ENCODE measurements at regions not wholly inside any gene's neighbourhood (a gene's known extent, or its start where the extent isn't known, plus 50 kb on each side); places are given as distances from the start of the nearest gene placed in this dataset.
"Not testable (repeated sequence)": the region's sequence is repeated elsewhere in the genome, so short reads cannot be mapped to it uniquely, and the experiment has no call there.

- no peak for DNase-seq (ENCODE audit: insufficient read length, low spot score)
- no peak for FAIRE-seq
- TF ChIP-seq TAF1 (IDR thresholded peaks at IDR 0.05; ENCODE audit: low read depth, low read length) (no peak), PAX5 (IDR thresholded peaks at IDR 0.05; ENCODE audit: insufficient read depth, low read length, severe bottlenecking) (no peak), POU2F2 (IDR thresholded peaks at IDR 0.05; ENCODE audit: low read depth, low read length) (no peak), POLR2AphosphoS5 (IDR thresholded peaks at IDR 0.05; ENCODE audit: low read depth, low read length) (no peak), SPI1 (IDR thresholded peaks at IDR 0.05; ENCODE audit: low read depth, low read length) (no peak), POLR2A (IDR thresholded peaks at IDR 0.05; ENCODE audit: low read depth, low read length) (no peak)
These were observed 182.3 kb downstream of the OR4M2 start for GRCh38 chr15:22262613-22263020.

DNA sequence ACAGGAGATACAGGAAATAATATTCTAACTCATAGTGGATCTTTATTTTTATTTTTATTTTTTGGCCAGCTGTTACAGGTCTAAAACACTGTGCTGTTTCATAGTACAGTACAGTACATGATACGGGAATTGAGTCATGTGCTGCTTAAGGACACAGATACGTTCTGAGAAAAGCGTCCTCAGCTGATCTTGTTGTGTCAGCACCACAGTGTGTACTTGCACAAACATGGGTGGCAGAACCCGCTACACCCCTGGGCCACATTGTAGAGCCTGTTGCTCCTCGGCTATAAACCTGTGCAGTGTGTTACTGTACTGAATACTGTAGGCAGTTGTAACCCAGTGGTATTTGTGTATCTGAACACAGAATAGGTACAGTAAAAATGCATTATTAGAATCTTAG is 183.4 kb downstream of the OR4M2 start:
- DNase-seq (ENCODE audit: insufficient read length, low spot score) (no peak), FAIRE-seq (no peak)
- TF ChIP-seq SPI1 (IDR thresholded peaks at IDR 0.05; ENCODE audit: low read depth, low read length): no peak
- no peak for TF ChIP-seq POLR2AphosphoS5 (IDR thresholded peaks at IDR 0.05; ENCODE audit: low read depth, low read length)
- no peak for TF ChIP-seq PAX5 (IDR thresholded peaks at IDR 0.05; ENCODE audit: insufficient read depth, low read length, severe bottlenecking)

DNA sequence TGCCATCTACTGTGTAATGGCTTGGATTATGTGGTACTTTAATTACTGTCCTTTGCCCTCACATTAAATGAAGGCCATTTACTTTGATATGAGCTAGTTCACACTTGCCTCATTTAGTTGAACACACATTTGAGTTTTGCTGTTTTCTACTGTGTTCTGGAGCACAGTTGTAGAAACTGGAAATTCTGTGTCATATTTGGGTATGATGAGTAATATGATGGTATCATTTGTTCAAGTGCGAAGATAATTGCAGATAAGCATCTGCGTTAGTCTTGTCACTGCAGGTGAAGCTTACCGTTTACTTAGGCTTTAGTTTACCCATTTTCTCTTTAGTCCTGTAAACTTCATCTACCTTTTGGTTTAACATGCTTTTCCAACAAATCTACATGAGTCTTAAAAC is 183.9 kb downstream of the OR4M2 start:
- DNase-seq (ENCODE audit: insufficient read length, low spot score); FAIRE-seq: not testable (repeated sequence)

GRCh38 chr15:22265056-22265945 is 185.0 kb downstream of the OR4M2 start:
- DNase-seq (ENCODE audit: insufficient read length, low spot score) (no peak), FAIRE-seq (no peak)
- TF ChIP-seq POU2F2 (IDR thresholded peaks at IDR 0.05; ENCODE audit: low read depth, low read length) (no peak), POLR2AphosphoS5 (IDR thresholded peaks at IDR 0.05; ENCODE audit: low read depth, low read length) (no peak), POLR2A (IDR thresholded peaks at IDR 0.05; ENCODE audit: low read depth, low read length) (no peak), TAF1 (IDR thresholded peaks at IDR 0.05; ENCODE audit: low read depth, low read length) (no peak), PAX5 (IDR thresholded peaks at IDR 0.05; ENCODE audit: insufficient read depth, low read length, severe bottlenecking) (no peak), SPI1 (IDR thresholded peaks at IDR 0.05; ENCODE audit: low read depth, low read length) (no peak)

- no peak for DNase-seq (ENCODE audit: insufficient read length, low spot score)
- TF ChIP-seq POLR2A (IDR thresholded peaks at IDR 0.05; ENCODE audit: low read depth, low read length): no peak
- TF ChIP-seq TAF1 (IDR thresholded peaks at IDR 0.05; ENCODE audit: low read depth, low read length): no peak
- TF ChIP-seq PAX5 (IDR thresholded peaks at IDR 0.05; ENCODE audit: insufficient read depth, low read length, severe bottlenecking): no peak
- no peak for TF ChIP-seq POU2F2 (IDR thresholded peaks at IDR 0.05; ENCODE audit: low read depth, low read length)
- no peak for TF ChIP-seq SPI1 (IDR thresholded peaks at IDR 0.05; ENCODE audit: low read depth, low read length)
- no peak for TF ChIP-seq POLR2AphosphoS5 (IDR thresholded peaks at IDR 0.05; ENCODE audit: low read depth, low read length)
- FAIRE-seq: no peak
These were observed 185.6 kb downstream of the OR4M2 start for GRCh38 chr15:22265970-22266369.

GRCh38 chr15:22267761-22268160 is 187.4 kb downstream of the OR4M2 start:
- DNase-seq (ENCODE audit: insufficient read length, low spot score): no peak
- TF ChIP-seq TAF1 (IDR thresholded peaks at IDR 0.05; ENCODE audit: low read depth, low read length): no peak
- no peak for TF ChIP-seq SPI1 (IDR thresholded peaks at IDR 0.05; ENCODE audit: low read depth, low read length)
- FAIRE-seq: no peak

DNA sequence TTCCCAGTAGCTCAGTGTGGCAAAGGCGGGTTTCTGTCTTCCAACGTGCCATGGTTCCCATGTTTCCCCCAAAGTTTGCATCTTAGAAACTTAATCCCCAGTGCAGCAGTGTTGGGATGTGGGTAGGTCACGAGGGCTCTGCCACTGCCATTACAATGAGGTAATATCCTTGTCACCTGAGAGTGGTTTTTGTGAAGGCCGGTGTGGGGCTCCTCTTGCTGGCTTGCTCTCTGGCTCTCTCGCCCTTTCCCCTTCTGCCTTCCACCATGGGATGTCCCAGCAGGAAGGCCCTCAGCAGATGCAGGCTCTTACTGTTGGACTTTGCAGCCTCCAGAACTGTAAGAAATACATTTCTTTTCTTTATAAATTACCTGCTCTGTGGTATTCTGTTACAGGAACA is 187.9 kb downstream of the OR4M2 start:
- DNase-seq (ENCODE audit: insufficient read length, low spot score); FAIRE-seq: not testable (repeated sequence)

DNA sequence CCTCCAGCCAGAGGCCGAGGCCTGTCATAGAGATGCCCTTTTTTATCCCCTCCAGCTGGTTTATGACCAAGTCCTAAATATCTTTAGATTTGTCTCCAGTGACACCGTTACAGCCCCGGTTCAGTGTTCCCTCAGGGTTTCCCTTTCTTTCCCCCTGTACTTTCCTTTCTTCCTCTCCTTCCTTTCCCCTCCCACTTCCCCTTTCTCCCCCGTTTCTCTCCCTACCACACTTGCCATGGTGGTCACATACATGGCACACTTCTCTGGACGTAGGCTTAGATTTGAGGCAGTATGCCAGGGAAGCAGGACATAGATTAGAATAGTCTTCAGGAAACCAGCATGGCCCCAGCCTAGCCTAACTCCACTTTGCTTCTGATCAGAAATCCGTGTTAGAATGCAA is 188.3 kb downstream of the OR4M2 start:
- DNase-seq (ENCODE audit: insufficient read length, low spot score); FAIRE-seq: not testable (repeated sequence)

DNA sequence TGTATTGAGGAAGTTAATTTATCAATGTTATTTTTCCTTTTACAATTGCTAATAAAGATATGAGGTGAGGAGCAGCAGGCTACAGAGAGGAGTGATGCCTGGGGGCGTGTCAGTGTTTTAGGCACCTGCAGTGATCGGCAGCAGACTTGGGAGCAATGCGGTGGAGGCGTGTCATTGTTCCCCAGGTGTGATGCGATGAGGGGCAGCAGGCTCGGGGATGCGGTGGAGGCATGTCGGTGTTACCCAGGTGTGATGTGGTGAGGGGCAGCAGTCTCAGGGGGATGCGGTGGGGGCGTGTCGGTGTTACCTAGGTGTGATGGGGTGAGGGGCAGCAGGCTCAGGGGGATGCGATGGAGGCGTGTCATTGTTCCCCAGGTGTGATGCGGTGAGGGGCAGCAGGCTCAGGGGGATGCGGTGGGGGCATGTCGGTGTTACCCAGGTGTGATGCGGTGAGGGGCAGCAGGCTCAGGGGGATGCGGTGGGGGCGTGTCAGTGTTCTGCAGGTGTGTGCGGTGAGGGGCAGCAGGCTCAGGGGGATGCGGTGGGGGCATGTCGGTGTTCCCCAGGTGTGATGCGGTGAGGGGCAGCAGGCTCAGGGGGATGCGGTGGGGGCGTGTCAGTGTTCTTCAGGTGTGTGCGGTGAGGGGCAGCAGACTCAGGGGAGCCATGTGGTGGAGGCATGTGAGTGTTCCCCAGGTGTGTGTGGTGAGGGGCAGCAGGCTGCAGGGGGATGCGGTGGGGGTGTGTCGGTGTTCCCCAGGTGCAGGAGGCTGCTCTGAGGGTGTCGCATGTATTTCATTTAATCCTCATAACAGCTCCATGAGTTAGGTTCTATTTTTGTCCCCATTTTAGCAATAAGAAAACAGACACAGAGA is 186.2 kb upstream of the GOLGA6L22 start:
- not testable (repeated sequence) for DNase-seq (ENCODE audit: insufficient read length, low spot score); FAIRE-seq

DNA sequence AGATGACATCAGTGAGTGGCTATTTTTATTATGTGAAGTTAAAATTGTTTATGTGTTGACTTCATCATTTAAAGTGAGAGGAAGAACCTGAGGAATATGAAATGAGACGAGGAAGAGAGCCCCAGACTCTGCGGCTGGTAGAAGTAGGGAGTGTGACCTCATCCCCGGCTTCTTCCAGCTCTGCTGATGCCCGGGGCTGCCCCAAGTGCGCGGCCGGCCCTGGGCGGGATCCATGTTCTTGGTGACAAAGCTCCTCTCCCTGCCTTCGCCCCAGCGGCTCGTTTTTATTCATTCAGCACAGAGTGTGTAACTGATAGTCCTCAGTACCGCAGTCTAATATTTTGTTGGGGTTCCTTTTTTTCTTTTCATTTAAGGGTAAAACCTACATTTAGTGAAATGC is 185.5 kb upstream of the GOLGA6L22 start:
- FAIRE-seq; DNase-seq (ENCODE audit: insufficient read length, low spot score): not testable (repeated sequence)

GRCh38 chr15:22274376-22274775 is 184.3 kb upstream of the GOLGA6L22 start:
- FAIRE-seq; DNase-seq (ENCODE audit: insufficient read length, low spot score): not testable (repeated sequence)

DNA sequence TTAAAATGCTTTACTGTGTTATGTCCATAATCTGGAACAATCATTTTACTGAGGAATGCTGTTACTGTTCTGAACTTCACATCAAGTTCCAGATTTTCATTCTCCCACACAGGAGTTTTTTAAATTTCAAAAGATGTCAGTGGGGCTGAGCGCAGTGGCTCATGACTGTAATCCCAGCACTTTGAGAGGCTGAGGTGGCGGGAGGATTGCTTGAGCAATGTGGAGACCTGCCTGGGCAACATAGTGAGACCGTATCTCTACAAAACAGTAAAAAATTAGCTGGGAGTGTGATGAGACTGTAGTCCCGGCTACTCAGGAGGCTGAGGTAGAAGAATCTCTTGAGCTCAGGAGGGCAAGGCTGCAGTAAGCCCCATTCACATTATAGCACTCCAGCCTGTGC is 177.9 kb upstream of the GOLGA6L22 start:
- not testable (repeated sequence) for FAIRE-seq; DNase-seq (ENCODE audit: insufficient read length, low spot score)

DNA sequence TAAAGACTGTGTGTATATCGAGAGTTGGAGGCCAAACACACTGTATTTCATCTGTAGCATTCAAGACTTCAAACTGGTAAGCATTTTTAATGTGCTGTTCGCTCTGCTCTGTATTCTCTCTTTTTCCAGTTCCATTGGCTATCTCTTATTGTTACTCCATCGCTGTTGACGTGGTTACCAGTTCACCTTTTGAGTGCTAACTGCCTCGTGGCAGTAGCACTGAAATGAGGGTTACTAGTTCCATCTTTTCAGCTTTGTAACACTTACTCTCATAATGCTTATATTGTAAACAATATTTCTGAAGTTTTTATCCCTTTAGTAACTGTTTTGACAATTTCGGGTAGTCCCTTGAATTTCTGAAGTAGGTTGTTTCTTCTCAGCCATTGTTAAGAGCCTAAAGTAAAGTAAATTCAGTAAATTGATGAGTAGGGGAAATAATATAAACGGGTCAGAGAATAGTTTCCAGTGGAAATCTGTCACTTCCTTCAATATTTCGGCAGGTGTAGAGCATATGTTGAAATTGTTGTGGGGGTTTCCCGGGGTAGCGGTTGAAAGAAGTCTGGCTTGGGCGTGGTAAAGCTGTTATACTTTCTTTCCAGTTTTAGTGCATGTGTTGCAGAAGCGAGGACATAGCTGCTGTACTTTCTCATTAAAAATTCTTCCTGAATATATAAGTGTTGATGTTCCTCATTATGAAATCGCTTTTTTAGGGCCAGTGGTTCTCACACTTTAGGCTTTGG is 175.7 kb upstream of the GOLGA6L22 start:
- FAIRE-seq; DNase-seq (ENCODE audit: insufficient read length, low spot score): not testable (repeated sequence)

DNA sequence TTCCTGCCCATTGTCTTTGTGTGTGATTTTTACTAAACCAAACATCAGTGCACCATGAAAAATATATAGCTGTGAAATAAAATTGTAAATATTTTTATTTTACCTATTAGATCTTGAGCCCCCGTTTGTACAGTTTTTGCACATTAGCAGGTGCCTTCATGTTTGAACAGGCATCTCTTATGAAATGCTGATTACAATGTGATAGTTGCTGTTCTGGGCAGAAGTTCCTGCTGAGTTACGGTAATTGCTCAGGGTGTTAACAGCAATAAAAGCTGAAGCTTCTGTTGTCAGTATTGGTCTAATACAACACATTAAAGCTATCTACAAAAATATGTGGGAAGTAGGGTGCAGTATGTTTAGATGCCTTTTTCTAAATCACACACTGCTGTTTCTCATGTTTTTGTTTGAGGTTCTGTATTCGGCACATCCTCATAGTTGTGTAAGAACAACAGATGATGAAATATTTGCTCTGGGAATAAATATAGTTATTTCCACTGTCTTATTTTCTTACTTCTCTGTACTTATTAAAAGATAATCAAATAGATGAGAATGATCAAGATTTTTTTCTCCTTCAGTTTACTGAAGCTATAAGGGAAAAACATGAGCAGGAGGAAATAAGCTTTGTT is 173.8 kb upstream of the GOLGA6L22 start:
- not testable (repeated sequence) for FAIRE-seq; DNase-seq (ENCODE audit: insufficient read length, low spot score)

GRCh38 chr15:22291054-22291453 is 167.6 kb upstream of the GOLGA6L22 start:
- FAIRE-seq; DNase-seq (ENCODE audit: insufficient read length, low spot score): not testable (repeated sequence)

DNA sequence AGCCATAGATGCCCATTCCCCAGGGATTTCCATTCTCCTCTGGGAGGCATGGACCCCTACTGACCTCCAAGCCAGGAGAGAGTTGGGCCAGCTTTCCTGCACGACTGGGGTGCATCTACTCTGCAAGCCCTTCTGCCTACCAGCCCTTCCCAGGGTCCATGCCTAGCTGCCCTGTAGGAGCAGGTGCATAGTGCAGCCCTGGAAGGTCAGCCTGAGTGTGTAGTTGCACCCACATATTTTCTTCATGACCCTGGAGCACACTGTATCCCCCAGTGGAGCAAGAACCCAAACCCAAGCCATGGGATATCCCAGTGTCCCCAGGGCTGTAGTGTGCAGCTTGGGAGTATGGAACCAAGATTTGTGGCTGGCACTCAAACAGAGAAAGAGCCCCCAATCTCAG is 155.6 kb upstream of the GOLGA6L22 start:
- not testable (repeated sequence) for FAIRE-seq; DNase-seq (ENCODE audit: insufficient read length, low spot score)
